Activated naive CD4-positive, alpha-beta T cell treated with Interleukin-2 at 50 U/mL for 16 hours (primary cell): ENCODE measurements at regions not wholly inside any gene's neighbourhood (a gene's known extent, or its start where the extent isn't known, plus 50 kb on each side); places are given as distances from the start of the nearest gene placed in this dataset.

Experiments
- DNase-seq: peaks from one replicate; pipeline ENCODE4 v3.0.0-alpha.2; 2020

GRCh38 chr16:9308356-9308801 lies 216.9 kb downstream of the HAPSTR1 start:
- DNase-seq = no peak

DNA sequence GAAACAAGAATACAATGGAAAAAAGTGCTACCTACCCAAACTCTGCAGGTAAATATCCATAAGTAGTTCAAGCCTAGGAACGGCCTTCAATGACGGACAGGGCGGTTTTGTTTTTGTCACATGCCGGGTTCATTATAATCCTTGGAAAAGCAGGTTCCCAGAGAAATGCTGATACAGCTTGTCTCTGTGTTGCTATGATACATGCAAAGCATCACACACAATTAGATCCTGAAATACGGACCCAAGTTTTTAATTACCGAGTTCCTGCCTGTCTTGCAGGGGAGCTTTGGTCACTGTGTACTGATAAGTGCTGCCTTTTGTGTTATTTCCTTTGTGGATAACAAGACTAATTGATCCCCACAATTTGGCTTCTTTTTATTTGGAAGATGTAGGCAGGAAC lies 217.4 kb downstream of the HAPSTR1 start:
- no peak for DNase-seq

DNA sequence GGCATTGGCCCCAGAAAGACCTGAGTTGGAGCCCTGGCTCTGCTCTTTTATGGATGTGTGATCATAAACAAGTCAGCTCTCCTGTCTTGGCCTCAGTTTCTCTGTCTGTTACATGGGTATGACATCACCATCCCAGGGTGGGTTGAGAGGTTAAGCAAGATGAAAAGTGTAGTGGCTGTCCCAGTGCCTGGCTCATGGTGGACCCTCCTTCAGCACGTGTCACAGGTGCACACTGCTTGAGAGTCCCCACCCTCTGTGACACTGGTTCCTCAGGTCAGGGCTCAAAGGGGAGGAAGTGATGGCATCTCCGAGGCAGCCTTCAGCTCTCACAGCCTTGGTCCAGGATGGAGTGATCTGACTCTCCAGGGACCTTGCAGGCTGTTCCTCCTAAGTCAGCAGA lies 218.4 kb downstream of the HAPSTR1 start:
- DNase-seq = no peak

- DNase-seq = no peak
These were observed 220.0 kb downstream of the HAPSTR1 start for GRCh38 chr16:9311303-9311954.

- DNase-seq = no peak
These were observed 224.6 kb downstream of the HAPSTR1 start for GRCh38 chr16:9316008-9316407.

GRCh38 chr16:9316615-9317014 lies 225.2 kb downstream of the HAPSTR1 start:
- no peak for DNase-seq

DNA sequence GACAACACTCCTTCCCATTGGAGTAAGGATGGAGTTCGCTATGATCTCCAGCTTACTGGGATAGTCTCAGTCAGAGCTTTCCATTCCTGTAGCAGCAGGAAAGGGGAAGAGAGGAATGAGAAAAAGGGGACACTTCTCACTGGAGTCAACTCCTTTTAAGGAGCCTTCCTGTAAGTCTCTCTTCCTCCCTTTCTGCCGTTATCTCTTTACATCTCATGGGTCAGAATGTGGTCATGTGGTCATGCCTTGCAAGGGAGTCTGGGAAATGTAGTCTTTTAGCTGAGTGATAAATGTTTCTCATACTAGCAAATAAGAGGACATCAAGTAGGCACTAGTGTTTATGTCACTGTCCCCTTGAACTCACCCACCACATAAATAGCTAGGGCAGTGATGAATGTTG lies 227.3 kb downstream of the HAPSTR1 start:
- DNase-seq = no peak

DNA sequence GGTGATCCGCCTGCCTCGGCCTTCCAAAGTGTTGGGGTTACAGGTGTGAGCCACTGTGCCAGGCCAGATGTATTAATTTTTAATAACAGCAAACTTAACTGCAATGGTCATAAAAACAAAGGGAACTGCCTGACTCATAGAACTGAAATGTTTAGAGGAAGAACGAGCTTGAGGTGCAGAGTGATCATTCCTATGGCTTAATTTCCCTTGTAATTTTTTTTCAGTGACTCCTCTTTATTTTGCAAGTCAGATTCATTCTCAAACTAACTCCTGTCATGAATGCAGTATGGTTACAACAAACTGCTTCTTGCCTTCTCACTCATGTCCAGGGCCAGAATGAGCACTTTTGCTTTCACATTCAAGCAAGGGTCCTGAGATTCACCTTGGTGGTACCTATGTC lies 231.3 kb downstream of the HAPSTR1 start:
- no peak for DNase-seq

- DNase-seq = no peak
These were observed 231.7 kb downstream of the HAPSTR1 start for GRCh38 chr16:9323170-9323569.

- DNase-seq = no peak
These were observed 235.8 kb downstream of the HAPSTR1 start for GRCh38 chr16:9327253-9327652.

DNA sequence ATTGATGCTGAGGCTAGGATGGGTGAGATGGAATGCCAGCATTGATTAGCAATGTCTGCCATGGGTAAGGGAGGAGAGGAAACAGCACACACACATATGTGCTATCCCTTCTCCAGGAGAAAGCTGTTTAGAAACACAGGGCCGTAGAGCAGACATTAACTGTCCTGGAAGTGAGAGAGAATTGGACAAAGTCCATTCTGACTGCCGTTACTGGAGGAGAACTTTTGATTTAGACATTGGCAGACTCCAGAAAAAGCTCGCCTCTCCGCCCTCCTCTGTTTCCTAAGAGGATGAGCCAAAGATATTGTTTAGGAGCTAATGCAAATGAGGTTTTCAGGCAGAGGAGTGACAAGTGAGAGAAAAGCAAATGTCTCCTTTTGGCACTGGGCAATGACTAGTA lies 237.0 kb downstream of the HAPSTR1 start:
- no peak for DNase-seq

GRCh38 chr16:9330095-9330494 lies 238.7 kb downstream of the HAPSTR1 start:
- DNase-seq = no peak

- DNase-seq = no peak
These were observed 240.1 kb downstream of the HAPSTR1 start for GRCh38 chr16:9331503-9331902.

- DNase-seq = no peak
These were observed 241.2 kb downstream of the HAPSTR1 start for GRCh38 chr16:9332574-9333148.

DNA sequence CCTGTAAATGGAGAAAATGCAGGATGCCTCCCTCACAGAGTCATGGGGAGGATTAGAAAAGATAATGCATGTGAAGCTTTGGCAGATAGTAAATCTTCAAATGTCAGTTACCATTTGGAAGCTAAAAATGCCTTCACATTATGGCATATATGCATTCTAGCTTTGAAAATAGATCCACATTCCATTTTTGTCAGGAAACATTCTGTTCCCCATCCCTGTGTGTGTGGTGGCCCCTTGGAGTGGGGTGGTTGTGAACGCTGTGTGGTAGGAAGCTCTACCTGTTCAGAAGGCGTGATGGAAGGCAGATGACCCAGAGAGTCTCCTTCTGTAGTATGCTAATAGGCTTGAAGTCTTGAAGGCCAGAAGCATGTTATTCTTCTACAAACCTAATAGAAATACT lies 242.0 kb downstream of the HAPSTR1 start:
- no peak for DNase-seq

DNA sequence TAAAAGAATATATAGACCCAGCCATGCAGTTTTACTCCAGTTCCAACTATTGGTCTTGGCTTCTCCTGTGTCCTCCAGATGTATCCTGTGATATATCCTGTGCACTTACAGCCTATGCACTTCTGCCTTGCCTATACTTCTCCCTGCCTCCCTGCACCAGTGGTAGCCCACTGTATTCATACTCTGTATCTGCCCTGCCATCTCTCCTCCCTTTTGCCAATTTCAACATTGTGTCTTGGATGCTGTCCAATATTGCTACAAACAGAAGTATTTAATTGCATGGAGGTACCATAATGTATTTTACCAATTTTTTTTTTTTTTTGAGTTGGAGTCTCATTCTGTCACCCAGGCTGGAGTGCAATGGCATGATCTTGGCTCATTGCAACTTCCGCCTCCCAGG lies 242.7 kb downstream of the HAPSTR1 start:
- DNase-seq = no peak

DNA sequence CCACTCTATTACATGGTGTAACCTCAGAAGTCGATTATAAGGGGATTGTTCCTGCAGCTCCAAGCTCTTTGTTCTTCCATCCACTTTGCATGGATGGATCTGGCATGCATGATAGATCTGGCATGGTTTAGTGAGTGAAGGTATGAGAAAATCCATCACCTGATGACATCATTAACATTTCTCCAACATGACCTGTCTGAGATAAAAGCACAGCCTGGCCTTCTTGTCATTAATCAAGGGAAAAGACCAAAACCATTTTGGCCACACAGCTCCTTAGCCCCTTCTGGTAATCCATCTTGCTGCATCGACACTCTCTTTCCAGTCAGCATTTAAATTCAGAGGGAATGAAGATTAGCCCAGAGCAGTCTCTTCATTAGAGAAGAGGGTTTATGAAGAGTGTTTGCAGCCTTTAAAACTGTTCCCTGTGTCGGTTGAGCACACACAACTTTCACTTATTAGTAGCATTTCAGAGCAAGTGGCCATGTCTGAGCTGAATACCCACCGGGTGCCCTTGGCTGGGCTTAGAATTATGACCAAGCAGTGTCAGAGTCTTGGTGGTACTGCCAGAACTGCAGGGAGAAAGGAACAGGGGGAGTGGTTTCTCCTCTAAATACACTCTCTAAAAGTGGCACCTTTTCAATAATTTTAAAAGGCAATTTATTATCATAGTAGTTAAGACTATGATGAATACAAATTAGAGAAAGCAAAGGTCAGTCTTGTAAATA lies 246.0 kb downstream of the HAPSTR1 start:
- DNase-seq = no peak

DNA sequence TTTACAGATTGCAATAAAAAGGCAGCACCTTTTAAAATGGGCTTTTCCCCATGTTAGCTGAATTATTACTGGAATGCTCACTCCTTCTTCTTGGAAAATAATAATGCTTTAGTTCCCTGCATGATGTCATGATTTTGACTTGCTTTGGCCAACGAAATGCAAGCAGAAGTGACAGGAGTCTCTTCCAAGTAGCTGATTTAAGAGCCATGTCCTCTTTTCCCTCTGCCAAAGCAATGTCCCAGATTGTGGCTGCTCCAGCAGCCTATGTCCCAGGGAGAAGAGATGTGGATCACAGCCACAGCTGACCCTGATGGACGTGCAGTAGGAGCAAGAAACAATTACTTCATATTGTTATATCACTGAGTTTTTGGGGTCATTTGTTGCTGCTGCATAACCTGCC lies 246.6 kb downstream of the HAPSTR1 start:
- no peak for DNase-seq

DNA sequence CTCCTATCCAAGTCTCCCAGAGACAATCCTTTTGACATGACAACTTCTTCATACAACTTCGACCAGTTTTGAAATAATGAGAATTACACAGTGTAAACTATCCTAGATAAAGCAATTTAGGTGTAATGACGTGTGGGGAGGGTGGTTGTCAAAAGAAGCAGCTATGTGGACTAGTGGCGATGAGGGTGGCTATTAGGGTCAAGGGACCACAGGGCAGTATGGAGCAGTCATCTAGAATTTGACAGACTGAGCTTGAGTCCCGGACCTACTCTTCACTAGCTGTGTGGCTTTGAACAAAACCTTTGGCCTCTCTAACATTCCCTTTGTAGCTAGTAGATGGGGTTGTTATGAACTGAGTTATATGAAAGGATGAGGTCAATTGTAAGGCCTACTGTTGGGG lies 247.1 kb downstream of the HAPSTR1 start:
- no peak for DNase-seq

- DNase-seq = no peak
These were observed 249.2 kb downstream of the HAPSTR1 start for GRCh38 chr16:9340526-9341256.

- no peak for DNase-seq
These were observed 251.8 kb downstream of the HAPSTR1 start for GRCh38 chr16:9343276-9343675.

- DNase-seq = no peak
These were observed 253.1 kb downstream of the HAPSTR1 start for GRCh38 chr16:9344508-9344907.

DNA sequence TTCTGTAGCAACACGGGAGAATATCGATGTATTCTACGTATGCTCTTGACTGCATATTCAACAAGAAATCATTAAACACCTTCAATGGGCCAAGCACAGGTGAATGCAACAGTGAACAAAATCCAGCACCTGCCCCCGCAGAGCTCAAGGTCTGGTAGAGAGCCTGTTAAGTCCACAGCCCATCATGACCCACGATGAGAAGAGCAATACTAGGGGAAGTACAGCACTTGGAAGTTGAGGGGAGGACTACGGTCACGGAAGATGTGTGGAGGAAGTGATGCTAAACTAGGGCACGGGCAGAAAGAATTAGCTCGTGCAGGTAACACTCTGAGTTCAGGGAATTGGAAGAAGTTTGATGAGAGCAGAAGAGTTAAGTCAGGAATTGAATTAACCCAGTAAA lies 253.6 kb downstream of the HAPSTR1 start:
- no peak for DNase-seq

DNA sequence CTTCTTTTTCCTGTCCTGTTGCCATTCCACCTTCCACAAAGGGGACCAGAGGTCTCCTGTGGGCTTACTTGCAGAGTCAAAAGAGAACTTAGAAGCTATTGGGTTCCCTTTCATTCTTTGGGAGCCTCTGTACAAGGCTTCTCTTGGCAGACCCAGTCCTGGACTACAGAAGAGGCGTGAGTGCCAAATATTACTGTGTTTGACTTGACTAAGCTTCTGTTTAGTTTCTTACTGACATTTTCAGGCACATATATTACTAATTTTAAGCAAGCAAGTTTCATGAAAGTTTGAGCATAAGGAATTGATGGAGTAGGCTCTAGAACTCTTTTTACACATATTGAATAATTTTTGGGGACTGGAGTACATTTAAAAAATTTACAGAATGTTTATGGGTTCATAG lies 254.4 kb downstream of the HAPSTR1 start:
- no peak for DNase-seq
